ENCODE measurements at regions not wholly inside any gene's neighbourhood (a gene's known extent, or its start where the extent isn't known, plus 50 kb on each side); places are given as distances from the start of the nearest gene placed in this dataset.
"Not testable (repeated sequence)": the region's sequence is repeated elsewhere in the genome, so short reads cannot be mapped to it uniquely, and the experiment has no call there.

GRCh38 chr6:151693366-151693765, 114.1 kb upstream of the ESR1 start:
- H3K27me3 ChIP-seq: no peaks in the 10 kb centered on the region
- no peak for DNase-seq
- H3K4me3 ChIP-seq: no peak overlapping the region
- TF ChIP-seq, protein P1, sequence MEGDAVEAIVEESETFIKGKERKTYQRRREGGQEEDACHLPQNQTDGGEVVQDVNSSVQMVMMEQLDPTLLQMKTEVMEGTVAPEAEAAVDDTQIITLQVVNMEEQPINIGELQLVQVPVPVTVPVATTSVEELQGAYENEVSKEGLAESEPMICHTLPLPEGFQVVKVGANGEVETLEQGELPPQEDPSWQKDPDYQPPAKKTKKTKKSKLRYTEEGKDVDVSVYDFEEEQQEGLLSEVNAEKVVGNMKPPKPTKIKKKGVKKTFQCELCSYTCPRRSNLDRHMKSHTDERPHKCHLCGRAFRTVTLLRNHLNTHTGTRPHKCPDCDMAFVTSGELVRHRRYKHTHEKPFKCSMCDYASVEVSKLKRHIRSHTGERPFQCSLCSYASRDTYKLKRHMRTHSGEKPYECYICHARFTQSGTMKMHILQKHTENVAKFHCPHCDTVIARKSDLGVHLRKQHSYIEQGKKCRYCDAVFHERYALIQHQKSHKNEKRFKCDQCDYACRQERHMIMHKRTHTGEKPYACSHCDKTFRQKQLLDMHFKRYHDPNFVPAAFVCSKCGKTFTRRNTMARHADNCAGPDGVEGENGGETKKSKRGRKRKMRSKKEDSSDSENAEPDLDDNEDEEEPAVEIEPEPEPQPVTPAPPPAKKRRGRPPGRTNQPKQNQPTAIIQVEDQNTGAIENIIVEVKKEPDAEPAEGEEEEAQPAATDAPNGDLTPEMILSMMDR (IDR thresholded peaks at IDR 0.05): no peak
- no peak for TF ChIP-seq EP300 (IDR thresholded peaks at IDR 0.05; ENCODE audit: low read depth)
- no peak for TF ChIP-seq POLR2A (IDR thresholded peaks at IDR 0.05)
- TF ChIP-seq POLR2AphosphoS5 (IDR thresholded peaks at IDR 0.05): no peak
- peaks cover 0 to 5% (median 2%) of the 10 kb centered on the region in 4 donors for H3K4me1 ChIP-seq
- no peaks in the 10 kb centered on the region for H3K9me3 ChIP-seq
- no peak overlapping the region for H3K27ac ChIP-seq
- intact Hi-C loops (cut with DNase I; ENCODE audit: low total_unique reads): no loop called here
- H3K36me3 ChIP-seq: no peaks in the 10 kb centered on the region
- WGBS, 2 donors (ENCODE audit: low coverage in 1 of 2): 90 to 96% methylated on average over 2 to 5 of the region's 5 CpGs
- in situ Hi-C loops (cut with MboI; ENCODE audit: low pct_ligation_motif_present in 1 of 4, low pct_unique_long_range_greater_than_20kb in 1 of 4, low sequenced_read_pairs in 3 of 4): loop anchor here in 2 of 4 donors (25.0 kb wide), 1 partner anchor 419 kb away; no protein-coding TSS in a partner anchor

DNA sequence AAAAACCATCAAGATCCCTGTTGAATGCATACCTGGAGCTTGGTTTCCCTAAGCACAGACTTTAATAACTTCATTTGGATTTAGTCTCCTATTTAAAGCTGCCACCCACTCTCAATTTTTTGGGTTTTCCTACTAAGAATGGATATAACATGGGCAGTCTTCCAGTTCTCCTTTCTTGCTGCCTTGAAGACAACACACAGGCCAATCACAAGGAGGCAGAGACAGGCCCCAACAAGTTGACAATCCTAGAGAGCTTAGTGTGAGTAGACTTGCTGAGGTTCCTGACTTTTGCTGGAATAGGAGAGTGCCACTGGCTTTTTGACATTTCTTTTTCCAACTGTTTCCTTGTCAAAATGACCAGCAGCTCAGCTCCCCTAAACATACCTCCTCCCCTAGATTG, 112.3 kb upstream of the ESR1 start:
- no peaks in the 10 kb centered on the region for H3K36me3 ChIP-seq
- no peak overlapping the region for H3K4me3 ChIP-seq
- H3K4me1 ChIP-seq: peaks cover 0 to 3% (median under 1%) of the 10 kb centered on the region in 4 donors
- no peaks in the 10 kb centered on the region for H3K9me3 ChIP-seq
- H3K27ac ChIP-seq: no peak overlapping the region
- intact Hi-C loops (cut with DNase I; ENCODE audit: low total_unique reads): no loop called here
- no peak for DNase-seq
- in situ Hi-C loops (cut with MboI; ENCODE audit: low pct_ligation_motif_present in 1 of 4, low pct_unique_long_range_greater_than_20kb in 1 of 4, low sequenced_read_pairs in 3 of 4): loop anchor here in 2 of 4 donors (25.0 kb wide), 1 partner anchor 417 kb away; no protein-coding TSS in a partner anchor
- no peaks in the 10 kb centered on the region for H3K27me3 ChIP-seq
- TF ChIP-seq POLR2A (IDR thresholded peaks at IDR 0.05) (no peak), EP300 (IDR thresholded peaks at IDR 0.05; ENCODE audit: low read depth) (no peak), POLR2AphosphoS5 (IDR thresholded peaks at IDR 0.05) (no peak)
- TF ChIP-seq, protein P1 (IDR thresholded peaks at IDR 0.05): no peak

DNA sequence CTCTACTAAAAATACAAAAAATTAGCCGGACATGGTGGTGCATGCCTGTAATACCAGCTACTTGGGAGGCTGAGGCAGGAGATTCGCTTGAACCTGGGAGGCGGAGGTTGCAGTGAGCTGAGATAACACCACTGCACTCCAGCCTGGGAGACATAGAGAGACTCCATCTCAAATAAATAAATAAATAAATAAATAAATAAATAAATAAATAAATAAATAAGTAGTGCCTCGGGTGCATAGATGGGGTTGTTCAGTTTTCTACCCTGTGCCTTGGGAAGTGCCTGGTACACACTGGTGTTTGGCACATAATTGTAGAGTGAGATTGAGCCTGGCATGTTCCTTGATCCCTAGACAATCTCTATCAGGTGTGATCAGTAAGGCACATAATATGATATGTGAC, 111.2 kb upstream of the ESR1 start:
- 93 to 100% methylated on average over 1 to 4 of the region's 4 CpGs for WGBS, 2 donors (ENCODE audit: low coverage in 1 of 2)
- intact Hi-C loops (cut with DNase I; ENCODE audit: low total_unique reads); DNase-seq; H3K27ac ChIP-seq; H3K36me3 ChIP-seq; H3K4me3 ChIP-seq; H3K27me3 ChIP-seq; H3K4me1 ChIP-seq; H3K9me3 ChIP-seq: not testable (repeated sequence)
- in situ Hi-C loops (cut with MboI; ENCODE audit: low pct_ligation_motif_present in 1 of 4, low pct_unique_long_range_greater_than_20kb in 1 of 4, low sequenced_read_pairs in 3 of 4): loop anchor here in 2 of 4 donors (25.0 kb wide), 1 partner anchor 416 kb away; no protein-coding TSS in a partner anchor

GRCh38 chr6:151698931-151699700, 108.4 kb upstream of the ESR1 start:
- WGBS, 2 donors (ENCODE audit: low coverage in 1 of 2): 55 to 74% methylated on average over 4 to 5 of the region's 5 CpGs
- in situ Hi-C loops (cut with MboI; ENCODE audit: low pct_ligation_motif_present in 1 of 4, low pct_unique_long_range_greater_than_20kb in 1 of 4, low sequenced_read_pairs in 3 of 4) (loop anchor here in 2 of 4 donors (25.0 kb wide), 1 partner anchor 413 kb away; no protein-coding TSS in a partner anchor), intact Hi-C loops (cut with DNase I; ENCODE audit: low total_unique reads) (no loop called here)
- H3K4me1 ChIP-seq: no peaks in the 10 kb centered on the region
- no peak for DNase-seq
- H3K4me3 ChIP-seq: no peak overlapping the region
- no peaks in the 10 kb centered on the region for H3K36me3 ChIP-seq
- TF ChIP-seq EP300 (IDR thresholded peaks at IDR 0.05; ENCODE audit: low read depth) (no peak), POLR2AphosphoS5 (IDR thresholded peaks at IDR 0.05) (no peak), POLR2A (IDR thresholded peaks at IDR 0.05) (no peak)
- TF ChIP-seq, protein P1 (IDR thresholded peaks at IDR 0.05): no peak
- no peaks in the 10 kb centered on the region for H3K9me3 ChIP-seq
- H3K27ac ChIP-seq: no peak overlapping the region
- no peaks in the 10 kb centered on the region for H3K27me3 ChIP-seq
